ENCODE measurements at regions not wholly inside any gene's neighbourhood (a gene's known extent, or its start where the extent isn't known, plus 50 kb on each side); places are given as distances from the start of the nearest gene placed in this dataset.
"Not testable (repeated sequence)": the region's sequence is repeated elsewhere in the genome, so short reads cannot be mapped to it uniquely, and the experiment has no call there.

DNA sequence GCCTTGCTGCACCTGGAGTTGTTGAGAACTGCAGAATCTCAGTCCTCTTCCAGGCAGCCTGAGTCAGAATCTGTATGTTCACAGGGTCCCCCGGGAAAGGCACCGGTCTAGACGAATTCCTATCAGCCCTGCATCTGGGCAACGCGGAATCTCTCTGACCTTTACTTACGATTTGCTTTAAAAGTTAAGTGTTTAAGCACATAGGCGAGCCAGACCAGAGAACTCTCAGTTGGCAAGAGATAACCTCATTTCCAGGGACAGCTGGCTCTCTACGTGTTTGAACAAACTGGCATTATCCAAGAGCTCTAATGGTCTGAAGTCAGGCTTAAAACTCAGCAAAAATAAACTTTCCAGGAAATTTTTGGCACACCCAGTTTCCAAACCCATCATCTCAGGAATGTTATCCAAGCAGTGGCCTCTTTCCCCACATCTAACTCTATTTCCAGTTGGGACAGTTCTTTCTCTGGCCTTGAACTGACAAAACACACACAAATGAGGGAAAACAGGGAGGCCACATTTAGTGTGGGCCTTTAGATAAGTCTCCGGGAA, 53.4 kb downstream of the HES1 start:
- no peak for DNase-seq
- POLR2A ChIA-PET: no interaction called here
- Mint-ChIP-seq H3K4me3 (no peak overlapping the region), H3K4me1 (peaks cover 7% of the 10 kb centered on the region), H3K9me3 (no peaks in the 10 kb centered on the region), H3K36me3 (peaks cover 2% of the 10 kb centered on the region), H3K27me3 (peaks cover 3% of the 10 kb centered on the region), H3K27ac (no peak overlapping the region)
- ATAC-seq (ENCODE audit: low read depth): no peak

DNA sequence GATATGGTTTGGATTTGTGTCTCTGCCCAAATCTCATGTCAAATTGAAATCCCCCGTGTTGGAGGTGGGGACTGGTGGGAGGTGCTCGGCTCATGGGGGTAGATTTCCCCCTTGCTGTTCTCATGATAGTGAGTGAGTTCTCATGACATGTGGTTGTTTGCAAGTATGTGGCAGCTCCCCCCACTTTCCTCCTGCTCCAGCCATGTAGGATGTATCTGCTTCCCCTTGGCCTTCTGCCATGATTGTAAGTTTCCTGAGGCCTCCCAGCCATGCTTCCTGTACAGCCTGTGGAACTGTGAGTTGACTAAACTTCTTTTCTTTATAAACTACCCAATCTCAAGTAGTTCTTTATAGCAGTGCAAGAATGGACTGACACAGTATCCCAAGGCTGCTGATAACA, 55.9 kb downstream of the HES1 start:
- H3K27me3 Mint-ChIP-seq; ATAC-seq (ENCODE audit: low read depth); H3K36me3 Mint-ChIP-seq; H3K9me3 Mint-ChIP-seq; DNase-seq; H3K4me3 Mint-ChIP-seq; H3K27ac Mint-ChIP-seq; POLR2A ChIA-PET: not testable (repeated sequence)
- H3K4me1 Mint-ChIP-seq: peaks cover 14% of the 10 kb centered on the region

DNA sequence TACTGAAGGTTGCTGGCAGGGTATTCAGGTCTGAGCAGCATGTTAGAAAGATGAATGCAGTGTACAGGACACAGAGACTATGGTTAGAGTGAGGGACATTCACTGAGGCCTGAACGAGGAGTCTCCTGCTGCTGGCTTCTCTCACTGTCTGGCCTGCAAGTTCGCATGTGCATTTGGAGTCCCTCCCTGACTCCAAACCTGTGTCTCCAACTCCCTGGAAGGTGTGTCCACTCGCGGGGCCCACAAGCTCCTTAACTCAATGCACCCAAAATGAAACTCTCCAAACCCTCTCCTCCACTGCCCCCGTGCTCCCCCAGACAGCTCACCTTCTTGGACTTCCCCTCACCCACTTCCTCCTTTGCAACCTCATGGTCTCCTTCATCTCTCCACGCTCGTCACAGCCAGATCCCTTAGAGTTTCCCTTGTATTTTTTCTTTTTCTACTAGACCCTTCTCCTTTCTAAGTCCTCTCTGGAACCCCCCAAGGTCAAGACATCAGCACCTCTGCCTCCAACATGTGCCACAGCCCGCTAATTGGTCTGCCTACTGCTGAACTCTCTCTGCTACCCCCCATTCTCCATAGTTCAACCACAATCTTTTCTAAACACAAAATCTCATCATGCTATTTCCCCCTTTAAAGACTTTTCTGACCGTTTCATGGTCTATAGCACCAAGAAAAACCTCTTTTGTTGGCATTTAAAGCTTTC, 58.3 kb downstream of the HES1 start:
- peaks cover 12% of the 10 kb centered on the region for H3K4me1 Mint-ChIP-seq
- no peaks in the 10 kb centered on the region for H3K9me3 Mint-ChIP-seq
- H3K4me3 Mint-ChIP-seq: peak overlapping the region; percentile 17
- DNase-seq (no peak), ATAC-seq (ENCODE audit: low read depth) (peak; percentile 70)
- POLR2A ChIA-PET: no interaction called here
- peak overlapping the region; percentile 62 for H3K27ac Mint-ChIP-seq
- peaks cover 2% of the 10 kb centered on the region for H3K36me3 Mint-ChIP-seq
- H3K27me3 Mint-ChIP-seq: peaks cover 11% of the 10 kb centered on the region

DNA sequence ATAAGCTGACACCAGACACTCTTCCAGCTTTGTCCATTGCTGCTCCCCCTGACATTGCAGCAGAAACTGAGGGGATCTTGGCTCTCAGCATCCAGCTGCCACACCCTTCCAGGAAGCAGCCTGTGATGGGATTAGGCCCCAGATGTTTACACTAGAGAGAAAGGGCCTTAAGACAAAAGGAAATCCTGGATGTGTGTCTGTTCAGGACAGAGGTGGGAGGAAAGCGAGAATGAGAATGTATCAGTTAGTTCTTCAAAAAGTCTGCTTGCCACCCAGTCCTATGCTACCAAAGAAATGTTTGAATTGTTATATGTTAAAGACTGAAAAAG, 58.8 kb downstream of the HES1 start:
- POLR2A ChIA-PET: no interaction called here
- no peak for ATAC-seq (ENCODE audit: low read depth)
- peaks cover 2% of the 10 kb centered on the region for H3K36me3 Mint-ChIP-seq
- H3K27me3 Mint-ChIP-seq: peaks cover 11% of the 10 kb centered on the region
- no peaks in the 10 kb centered on the region for H3K9me3 Mint-ChIP-seq
- no peak for DNase-seq
- H3K4me1 Mint-ChIP-seq: peaks cover 12% of the 10 kb centered on the region
- H3K4me3 Mint-ChIP-seq: peak overlapping the region; percentile 17
- H3K27ac Mint-ChIP-seq: peak overlapping the region; percentile 62

DNA sequence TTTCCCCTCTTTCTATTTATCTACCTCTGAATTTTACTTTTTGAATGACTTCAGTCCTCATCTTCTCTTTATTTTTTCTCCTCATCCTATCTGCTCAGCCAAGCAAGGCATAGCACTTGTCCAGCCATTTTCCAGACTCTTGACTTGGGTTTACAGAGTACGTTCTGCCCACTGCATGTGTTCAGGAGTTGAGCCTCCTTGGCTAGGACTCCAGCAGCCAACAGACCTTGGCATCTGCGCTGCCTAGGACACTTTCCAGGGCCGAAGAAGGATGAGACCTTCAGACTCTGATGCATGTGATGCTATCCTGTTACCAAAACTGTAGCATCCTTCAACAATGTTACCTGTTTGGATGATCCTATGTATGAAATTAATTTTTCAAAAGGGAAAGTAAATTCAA, 59.7 kb downstream of the HES1 start:
- Mint-ChIP-seq H3K27ac (peak overlapping the region; percentile 28), H3K27me3 (peaks cover 14% of the 10 kb centered on the region), H3K36me3 (peaks cover 2% of the 10 kb centered on the region), H3K4me3 (no peak overlapping the region), H3K9me3 (no peaks in the 10 kb centered on the region), H3K4me1 (peaks cover 12% of the 10 kb centered on the region)
- POLR2A ChIA-PET: no interaction called here
- no peak for ATAC-seq (ENCODE audit: low read depth)
- no peak for DNase-seq

DNA sequence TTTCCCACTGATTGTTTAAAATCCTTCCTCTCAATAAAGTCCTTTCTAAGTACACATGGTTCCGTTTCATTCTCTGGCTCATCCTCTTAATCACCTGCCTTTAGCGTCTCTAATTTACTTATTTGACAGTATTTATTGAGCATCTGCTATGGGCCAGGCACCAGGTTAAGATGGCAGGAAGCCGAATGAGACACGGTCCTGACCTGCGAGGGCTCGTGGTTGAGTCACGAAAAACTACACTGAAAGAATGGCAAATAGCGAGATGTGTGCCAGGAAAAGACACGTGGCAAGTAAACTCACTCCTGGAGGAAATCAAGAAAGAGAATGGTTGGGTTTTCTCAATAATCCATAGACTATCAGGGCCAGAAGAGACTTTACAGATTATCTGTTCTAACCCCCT, 60.9 kb downstream of the HES1 start:
- Mint-ChIP-seq H3K27me3 (peaks cover 19% of the 10 kb centered on the region), H3K4me3 (no peak overlapping the region), H3K9me3 (no peaks in the 10 kb centered on the region), H3K27ac (no peak overlapping the region), H3K4me1 (peaks cover 12% of the 10 kb centered on the region), H3K36me3 (peaks cover 2% of the 10 kb centered on the region)
- POLR2A ChIA-PET: no interaction called here
- DNase-seq (no peak), ATAC-seq (ENCODE audit: low read depth) (no peak)

DNA sequence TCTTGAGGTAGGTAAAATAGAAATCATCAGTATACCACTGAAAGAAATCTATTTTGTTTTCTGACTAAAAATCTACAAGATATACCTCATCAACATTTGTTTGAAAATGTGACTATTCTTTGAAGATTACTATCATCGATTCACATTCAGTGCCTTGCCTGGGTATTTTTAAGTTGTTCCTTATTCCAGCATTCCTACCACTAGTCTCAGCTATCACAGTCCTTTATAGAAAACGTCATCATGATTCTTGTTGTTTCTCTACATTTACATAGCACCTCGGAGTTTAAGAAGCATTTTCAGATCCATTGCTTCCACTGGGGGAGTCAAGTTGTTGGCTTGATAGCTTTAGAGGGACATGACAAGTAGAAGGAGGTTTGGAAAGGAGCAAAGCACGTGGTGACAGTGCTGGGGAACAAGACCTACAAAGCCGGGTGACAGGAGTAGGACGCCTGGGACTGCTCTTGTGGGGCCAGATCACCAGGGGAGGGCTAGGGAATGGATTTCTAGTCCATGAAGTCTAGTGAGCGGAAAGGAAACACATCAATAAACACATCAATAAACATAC, 61.5 kb downstream of the HES1 start:
- H3K4me3 Mint-ChIP-seq: no peak overlapping the region
- H3K27me3 Mint-ChIP-seq: peaks cover 20% of the 10 kb centered on the region
- peaks cover 12% of the 10 kb centered on the region for H3K4me1 Mint-ChIP-seq
- no peak overlapping the region for H3K27ac Mint-ChIP-seq
- H3K9me3 Mint-ChIP-seq: no peaks in the 10 kb centered on the region
- DNase-seq (no peak), ATAC-seq (ENCODE audit: low read depth) (no peak)
- POLR2A ChIA-PET: no interaction called here
- peaks cover 2% of the 10 kb centered on the region for H3K36me3 Mint-ChIP-seq

DNA sequence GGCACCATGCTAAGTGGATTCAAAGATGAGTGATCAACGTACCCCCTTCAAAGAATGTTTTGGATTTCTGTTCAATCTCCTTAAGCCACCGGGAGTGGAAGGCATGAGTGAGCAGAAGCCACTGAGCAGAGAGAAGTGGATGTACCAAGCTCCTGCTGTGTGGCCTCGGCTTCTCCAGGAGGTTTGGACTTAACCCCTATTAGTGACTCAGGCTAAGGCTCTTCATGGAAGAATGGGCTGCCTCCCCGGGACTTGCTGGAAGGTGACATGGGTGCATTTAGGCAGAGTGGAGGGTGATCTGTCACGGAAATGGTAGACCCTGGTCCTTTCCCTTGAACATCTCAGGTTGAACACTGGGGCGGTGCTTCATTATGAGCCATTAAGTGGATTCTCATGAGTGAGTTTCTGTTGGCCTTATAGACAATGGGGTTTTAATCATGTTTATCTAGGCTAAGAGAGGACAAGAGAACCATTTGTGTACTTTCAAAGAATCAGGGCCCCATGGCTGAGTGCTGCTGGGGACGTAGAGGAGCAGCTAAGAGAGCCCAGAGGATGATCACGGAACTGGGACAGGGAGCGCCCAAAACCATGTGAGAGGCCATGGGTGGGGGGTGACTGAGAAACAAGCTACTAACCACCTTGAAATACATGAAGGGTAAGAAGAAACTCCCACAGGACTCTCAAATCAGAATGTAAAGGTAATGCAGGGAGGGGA, 62.2 kb downstream of the HES1 start:
- H3K36me3 Mint-ChIP-seq: peaks cover 2% of the 10 kb centered on the region
- H3K27ac Mint-ChIP-seq: no peak overlapping the region
- POLR2A ChIA-PET: no interaction called here
- peaks cover 15% of the 10 kb centered on the region for H3K4me1 Mint-ChIP-seq
- no peak for ATAC-seq (ENCODE audit: low read depth)
- H3K4me3 Mint-ChIP-seq: no peak overlapping the region
- no peaks in the 10 kb centered on the region for H3K9me3 Mint-ChIP-seq
- no peak for DNase-seq
- peaks cover 24% of the 10 kb centered on the region for H3K27me3 Mint-ChIP-seq

DNA sequence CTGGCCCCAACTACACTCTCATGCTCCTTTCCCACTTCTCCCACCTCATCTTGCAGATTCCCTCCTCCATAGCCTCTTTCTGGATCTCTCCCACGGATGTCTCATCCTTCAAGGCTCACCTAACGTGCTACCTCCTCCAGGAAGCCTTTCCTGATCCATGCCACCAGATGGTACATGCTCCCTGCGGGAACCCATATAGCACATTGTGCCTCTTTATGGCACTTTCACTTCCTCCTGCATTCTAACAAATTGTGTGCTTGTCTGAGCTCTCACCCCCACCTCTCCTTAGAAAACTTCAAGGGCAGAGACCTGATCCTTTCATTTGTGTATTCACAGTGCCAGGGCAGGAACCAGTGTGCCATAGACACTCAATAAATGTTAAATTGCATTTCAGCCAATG, 63.0 kb downstream of the HES1 start:
- POLR2A ChIA-PET: no interaction called here
- peaks cover 30% of the 10 kb centered on the region for H3K27me3 Mint-ChIP-seq
- H3K4me1 Mint-ChIP-seq: peaks cover 19% of the 10 kb centered on the region
- DNase-seq (no peak), ATAC-seq (ENCODE audit: low read depth) (no peak)
- no peak overlapping the region for H3K4me3 Mint-ChIP-seq
- H3K36me3 Mint-ChIP-seq: peaks cover 2% of the 10 kb centered on the region
- H3K9me3 Mint-ChIP-seq: no peaks in the 10 kb centered on the region
- no peak overlapping the region for H3K27ac Mint-ChIP-seq

DNA sequence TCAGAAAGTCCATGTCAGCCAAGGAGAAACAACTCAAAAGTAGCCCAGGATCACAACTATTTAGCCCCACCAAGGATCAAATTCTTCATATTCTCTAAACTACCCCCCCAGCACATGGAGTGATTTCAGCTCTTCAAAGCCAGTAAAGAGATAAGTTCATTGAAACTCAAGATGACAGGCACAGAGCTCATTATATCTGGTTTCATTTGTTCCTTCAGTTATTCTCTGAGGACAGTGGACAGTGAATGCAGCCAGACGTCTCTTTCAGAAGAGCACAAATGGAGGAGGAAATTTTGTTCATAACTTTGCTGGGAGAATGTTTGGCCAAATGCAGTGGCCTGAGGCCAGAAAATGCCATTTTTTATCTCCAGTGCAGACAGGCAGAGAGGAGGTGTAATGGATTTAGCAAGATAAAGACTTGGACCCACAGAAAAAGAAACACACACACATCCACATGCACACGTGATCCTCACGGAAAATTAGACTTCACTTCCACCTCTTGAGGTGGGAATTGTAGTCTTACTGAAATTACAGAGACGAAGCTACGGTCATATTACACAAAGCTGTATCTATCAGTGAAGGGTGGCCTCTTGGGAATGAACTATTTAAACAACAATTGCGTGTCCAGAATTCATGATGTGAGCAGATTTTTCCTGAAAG, 64.6 kb downstream of the HES1 start:
- H3K27me3 Mint-ChIP-seq: peaks cover 37% of the 10 kb centered on the region
- POLR2A ChIA-PET: no interaction called here
- DNase-seq: no peak
- H3K4me3 Mint-ChIP-seq: no peak overlapping the region
- no peak overlapping the region for H3K27ac Mint-ChIP-seq
- peaks cover 9% of the 10 kb centered on the region for H3K4me1 Mint-ChIP-seq
- no peaks in the 10 kb centered on the region for H3K9me3 Mint-ChIP-seq
- ATAC-seq (ENCODE audit: low read depth): no peak
- H3K36me3 Mint-ChIP-seq: no peaks in the 10 kb centered on the region

DNA sequence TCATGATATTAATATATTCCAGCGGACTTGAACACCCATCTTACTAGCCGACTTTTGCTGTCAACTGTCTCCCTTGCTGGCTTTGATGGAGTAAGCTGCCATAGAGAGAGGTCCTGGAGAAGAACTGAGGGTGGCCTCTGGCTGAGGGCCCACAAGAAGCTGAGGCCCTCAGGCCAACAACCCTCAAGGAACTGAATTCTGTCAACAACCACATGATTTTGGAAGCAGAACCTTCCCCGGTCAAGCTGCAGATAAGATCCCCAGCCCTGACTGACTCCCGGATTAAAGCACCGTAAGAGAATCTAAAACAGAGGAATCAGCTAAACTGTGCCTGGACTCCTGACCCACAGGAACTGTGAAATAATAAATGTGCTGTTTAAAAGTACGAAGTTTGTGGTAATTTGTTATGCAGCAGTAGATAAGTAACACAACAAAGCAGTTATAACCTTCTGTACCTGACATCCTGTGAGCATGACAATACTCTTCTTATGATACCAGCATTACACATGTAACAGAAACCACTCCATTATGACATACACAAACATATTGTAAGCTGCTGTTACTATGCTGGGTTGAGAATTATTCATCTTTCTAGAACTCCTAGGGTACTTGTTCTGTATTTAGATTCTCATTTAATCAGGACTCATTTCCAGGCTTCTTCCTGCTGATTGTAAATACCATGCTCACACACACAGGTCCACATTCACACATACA, 66.2 kb downstream of the HES1 start:
- Mint-ChIP-seq H3K27ac (no peak overlapping the region), H3K27me3 (peaks cover 46% of the 10 kb centered on the region), H3K36me3 (no peaks in the 10 kb centered on the region), H3K9me3 (no peaks in the 10 kb centered on the region), H3K4me1 (peaks cover 9% of the 10 kb centered on the region), H3K4me3 (no peak overlapping the region)
- no peak for ATAC-seq (ENCODE audit: low read depth)
- POLR2A ChIA-PET: no interaction called here
- no peak for DNase-seq

DNA sequence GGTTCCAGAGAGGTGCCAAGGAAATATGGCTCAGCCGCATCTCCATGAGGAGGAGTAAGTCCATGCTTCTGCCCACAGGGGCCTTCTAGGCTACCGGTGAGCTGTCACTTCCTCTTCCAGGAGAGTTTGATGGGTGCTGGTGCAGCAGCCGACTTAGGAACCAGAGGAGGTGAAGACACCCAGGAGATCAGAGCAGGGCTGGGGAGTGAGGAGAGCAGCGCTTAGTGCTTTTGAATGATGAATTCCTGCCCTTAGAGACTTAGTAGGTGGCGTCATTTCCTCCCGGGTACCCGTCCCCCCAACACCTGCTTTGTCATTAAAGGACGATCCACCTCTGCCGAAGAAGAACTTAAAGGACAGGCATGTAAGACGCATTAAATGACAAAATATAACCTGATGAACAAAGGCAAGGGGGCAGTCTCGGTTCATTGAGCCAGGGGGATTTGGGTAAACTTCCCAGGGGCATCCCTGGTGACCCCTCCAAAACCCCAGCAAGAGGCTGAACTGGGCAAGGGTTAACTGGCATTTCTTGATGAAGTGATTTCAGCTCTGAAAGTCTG, 67.6 kb downstream of the HES1 start:
- peaks cover 44% of the 10 kb centered on the region for H3K27me3 Mint-ChIP-seq
- H3K4me1 Mint-ChIP-seq: peaks cover 9% of the 10 kb centered on the region
- peak; percentile 79 for ATAC-seq (ENCODE audit: low read depth)
- no peak overlapping the region for H3K27ac Mint-ChIP-seq
- peak; percentile 32 for DNase-seq
- peak overlapping the region; percentile 70 for H3K4me3 Mint-ChIP-seq
- POLR2A ChIA-PET: no interaction called here
- no peaks in the 10 kb centered on the region for H3K9me3 Mint-ChIP-seq
- H3K36me3 Mint-ChIP-seq: no peaks in the 10 kb centered on the region
